ENCODE measurements at regions not wholly inside any gene's neighbourhood (a gene's known extent, or its start where the extent isn't known, plus 50 kb on each side); places are given as distances from the start of the nearest gene placed in this dataset.

DNA sequence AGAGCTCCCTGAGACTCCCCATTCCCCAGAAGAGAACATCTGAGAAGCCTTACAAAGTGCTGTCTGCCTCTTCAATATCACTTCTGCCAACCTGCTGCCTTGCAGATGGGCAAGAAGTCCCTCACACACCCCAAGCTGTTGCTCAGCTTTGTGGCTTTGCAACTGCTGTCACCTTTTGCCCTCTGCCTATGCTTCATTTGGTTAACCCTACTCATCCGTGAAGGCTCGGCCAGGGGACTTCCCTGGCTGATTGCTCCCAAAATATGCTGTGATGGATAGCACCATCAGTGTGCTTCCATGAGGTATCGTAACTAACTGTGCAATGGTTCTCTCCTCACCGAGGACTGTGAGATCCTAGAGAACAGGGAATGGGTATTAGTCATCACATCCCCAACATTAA, 88.9 kb upstream of the CYP1B1 start:
- TF ChIP-seq EZH2 (IDR thresholded peaks at IDR 0.05; ENCODE audit: insufficient read depth, poor library complexity, severe bottlenecking) (no peak), EZH2phosphoT487 (IDR thresholded peaks at IDR 0.05; ENCODE audit: insufficient read depth, low read depth) (no peak)
